Inflammatory macrophage treated with lipopolysaccharide for 1 hour (primary cell): ENCODE measurements at regions not wholly inside any gene's neighbourhood (a gene's known extent, or its start where the extent isn't known, plus 50 kb on each side); places are given as distances from the start of the nearest gene placed in this dataset.
A peak's percentile ranks its signal among the peaks of the same experiment; 100 is the strongest.

Source experiments
- DNase-seq, 2 donors: peaks; one replicate each; pipeline ENCODE4 v3.0.0-alpha.2; 2020 to 2022

DNA sequence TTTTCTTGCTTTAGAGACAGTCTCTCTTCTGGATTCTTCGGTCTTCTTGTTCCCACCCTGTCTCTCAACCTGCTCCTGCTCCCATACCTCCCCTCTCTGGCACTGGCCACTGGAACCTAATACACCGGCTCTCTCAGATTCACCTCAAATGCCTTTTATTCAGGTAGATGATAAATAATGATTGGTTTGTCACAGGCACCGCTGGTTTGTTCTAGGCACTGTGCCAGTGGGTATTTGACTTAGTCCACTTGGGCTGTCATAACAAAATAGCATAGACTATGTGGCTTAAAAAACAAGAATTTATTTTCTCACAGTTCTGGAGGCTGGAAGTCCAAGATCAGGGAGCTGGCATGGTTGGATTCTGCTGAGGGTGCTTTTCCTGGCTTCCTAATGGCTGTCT lies 278.2 kb upstream of the STT3B start:
- no peak for DNase-seq

DNA sequence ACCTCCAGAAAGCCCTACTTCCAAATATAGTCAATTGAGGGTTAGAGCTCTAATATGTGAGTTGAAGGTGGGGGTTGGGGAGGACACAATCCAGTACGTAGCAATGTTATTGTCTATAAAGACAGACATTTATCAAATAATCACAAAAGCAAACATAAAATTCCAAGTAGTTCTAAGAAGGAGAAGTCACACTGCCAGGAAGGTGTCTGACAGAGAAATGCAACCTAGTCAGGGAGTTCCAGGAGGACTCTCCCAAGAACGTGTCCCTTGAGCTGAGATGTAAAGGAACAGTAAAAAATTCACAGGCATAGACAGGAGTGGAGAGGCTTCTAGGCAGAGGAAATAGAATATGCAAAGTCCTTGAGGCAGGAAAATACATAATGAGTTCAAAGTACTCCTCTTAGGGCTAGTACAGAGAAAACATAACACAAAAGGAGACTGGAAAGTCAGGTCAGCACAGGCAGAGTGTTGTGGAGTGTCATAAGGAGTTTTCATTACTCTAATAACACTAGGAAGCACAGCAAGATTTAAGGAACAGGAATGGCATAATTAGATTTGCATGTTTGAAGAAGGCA lies 277.6 kb upstream of the STT3B start:
- no peak for DNase-seq

DNA sequence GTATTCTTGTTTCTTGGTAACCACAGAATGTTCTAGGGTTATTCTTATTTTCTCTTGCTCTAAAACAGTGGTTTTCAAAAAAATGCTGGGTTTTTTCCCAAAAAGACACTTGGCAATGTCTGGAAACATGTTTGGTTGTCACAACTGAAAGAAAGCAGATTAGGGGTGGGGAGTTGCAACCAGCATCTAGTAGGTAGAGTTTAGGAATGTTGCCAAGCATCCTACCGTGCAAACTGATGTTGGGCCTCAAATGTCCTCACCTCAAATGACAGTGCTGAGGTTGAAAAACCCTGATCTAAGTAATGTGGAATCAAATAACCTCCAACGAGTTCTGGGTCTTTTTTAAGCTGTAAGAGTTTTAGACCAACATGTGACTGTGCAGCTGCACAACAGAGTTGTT lies 270.5 kb upstream of the STT3B start:
- DNase-seq = no peak

DNA sequence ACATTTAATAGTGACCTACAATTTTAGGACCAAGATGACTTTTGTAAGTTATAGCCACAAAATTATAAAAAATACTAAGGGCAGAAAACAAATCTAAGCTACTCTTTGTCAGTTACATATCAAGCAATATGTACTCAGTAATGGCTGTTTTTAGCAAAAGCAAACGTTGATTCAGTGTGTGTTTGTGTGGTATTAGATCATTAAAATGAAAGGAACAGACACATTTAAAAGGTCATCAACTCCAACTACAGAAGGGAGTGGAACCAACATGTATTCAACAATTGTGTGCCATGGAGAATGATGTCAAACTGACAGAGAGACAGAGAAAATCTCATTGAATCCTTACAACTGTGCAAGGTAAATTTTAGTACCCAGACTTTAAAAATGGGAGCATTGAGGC lies 268.8 kb upstream of the STT3B start:
- no peak for DNase-seq

DNA sequence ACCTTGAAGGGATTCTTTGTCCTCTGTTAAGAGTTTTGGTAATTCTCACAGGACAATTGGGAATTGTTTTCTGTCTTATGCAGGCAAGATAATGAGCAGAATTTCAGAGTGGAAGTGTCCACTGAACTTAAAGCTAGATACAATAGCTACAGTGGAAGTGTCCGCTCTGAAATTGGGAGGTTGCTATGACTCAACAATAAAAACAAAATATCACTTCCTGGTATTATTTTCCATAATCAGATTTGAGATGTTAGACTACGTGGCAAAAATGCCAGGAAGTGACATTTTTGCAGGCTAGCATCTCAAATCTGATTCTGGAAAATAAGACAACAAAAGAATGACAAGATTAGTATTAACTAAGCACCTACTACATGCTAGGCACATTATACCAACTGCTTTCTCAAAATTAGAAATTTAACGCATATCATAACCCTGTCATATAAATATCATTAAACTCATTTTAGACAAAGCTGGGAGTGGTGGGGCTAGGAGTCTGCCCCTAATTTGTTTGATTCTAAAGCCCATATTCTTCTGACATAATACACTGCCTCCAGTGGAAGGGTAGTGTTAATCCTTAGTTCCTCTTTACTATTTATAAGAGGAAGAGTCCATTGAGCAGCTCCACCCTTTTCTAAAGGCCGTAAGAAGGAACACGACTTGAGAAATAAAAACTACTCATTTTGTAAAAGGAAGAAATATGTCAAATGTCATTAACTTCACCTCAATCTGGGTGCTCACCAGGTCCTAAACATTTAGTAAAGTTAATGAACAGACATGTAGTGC lies 266.9 kb upstream of the STT3B start:
- peak; percentile 69 to 71 for DNase-seq

DNA sequence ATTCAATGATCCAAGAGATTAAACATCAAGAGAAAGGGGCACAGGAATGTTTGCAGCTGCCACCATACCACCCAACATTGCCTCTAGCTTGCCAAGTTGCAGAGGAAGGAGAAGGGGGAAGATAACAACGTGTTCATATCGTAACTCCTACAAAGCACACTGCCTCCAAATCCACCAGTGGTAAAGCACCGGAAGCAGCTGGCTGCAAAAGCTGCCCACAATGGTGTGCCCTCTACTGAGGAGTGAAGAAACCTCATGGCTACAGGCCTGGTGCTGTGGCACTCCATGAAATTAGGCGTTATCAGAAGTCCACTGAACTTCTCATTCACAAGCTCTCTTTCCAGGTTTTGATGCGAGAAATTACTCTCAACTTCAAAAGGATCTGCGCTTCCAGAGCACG lies 263.9 kb upstream of the STT3B start:
- no peak for DNase-seq

DNA sequence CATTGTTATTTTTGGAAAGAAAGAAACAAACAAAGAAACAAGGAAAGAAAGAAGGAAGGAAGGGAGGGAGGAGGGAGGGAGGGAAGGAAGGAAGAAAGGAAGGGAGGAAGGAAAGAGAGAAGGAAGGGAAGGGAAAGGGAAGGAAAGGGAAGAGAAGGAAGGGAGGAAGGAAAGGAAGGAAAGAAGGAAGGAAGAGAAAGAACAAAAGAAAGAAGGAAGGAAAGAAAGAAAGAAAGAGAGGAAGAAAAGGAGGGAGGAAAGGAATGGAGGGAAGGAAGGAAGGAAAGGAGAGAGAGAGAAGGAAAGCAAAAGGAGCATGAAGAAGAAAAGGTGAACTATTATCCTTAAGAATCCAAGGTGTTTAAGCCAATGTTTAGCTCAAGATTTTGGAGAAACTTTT lies 262.7 kb upstream of the STT3B start:
- DNase-seq = no peak

DNA sequence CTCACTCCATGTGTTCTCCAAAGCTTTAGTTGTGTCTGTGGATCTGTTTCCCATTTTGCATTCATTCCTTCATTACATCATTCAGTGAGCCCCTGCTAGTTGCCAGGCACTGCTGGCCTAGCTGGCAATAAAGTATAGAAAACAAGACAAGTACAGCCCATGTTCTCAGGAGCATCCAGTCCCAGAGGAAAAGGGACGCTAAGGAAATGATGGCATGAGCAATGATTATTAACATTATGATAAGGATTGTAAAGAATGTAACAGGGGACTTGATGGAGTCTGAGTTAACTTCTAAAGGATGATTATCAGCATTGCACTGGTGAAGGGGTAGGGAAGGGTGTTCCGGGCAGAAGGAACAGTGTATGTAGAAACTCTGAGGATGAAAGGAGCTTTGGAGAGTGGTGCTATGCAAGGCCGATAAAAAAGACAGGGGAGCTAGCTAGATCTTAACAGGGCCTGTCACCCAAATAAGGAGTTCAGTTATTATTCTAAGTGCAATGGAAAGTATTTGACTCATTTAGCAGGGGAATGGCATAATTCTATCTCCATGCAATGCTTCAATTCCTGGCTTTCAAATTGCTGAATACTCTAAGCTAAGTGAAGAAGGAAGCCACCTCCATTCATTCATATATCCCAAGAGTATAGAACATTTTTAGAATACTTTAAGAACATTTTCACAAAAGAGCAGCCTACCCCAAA lies 258.2 kb upstream of the STT3B start:
- no peak for DNase-seq

DNA sequence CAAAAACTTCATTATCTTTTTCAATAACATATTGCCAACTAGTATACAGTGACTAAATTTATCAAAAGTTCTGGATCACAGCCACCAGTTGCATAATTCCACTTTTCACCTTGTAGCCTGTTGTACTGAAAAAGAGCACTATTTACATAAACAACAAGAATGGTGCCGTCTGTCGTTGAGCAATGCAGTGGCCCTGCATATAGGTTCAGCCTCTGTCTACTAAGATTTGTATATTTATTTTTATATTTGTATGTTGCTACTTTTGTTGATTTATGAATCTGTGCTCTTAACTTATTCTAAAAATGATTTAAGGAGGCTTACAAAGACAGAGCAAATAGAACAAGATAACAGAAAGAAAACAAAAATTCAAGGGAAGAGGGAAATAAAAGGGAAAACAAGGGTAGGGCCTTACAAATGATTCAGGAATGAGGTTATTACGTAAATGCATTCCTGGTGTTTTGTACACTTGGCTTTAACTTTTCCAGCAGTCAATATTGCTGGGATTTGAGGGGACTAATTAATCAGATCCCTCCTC lies 257.6 kb upstream of the STT3B start:
- DNase-seq = no peak

DNA sequence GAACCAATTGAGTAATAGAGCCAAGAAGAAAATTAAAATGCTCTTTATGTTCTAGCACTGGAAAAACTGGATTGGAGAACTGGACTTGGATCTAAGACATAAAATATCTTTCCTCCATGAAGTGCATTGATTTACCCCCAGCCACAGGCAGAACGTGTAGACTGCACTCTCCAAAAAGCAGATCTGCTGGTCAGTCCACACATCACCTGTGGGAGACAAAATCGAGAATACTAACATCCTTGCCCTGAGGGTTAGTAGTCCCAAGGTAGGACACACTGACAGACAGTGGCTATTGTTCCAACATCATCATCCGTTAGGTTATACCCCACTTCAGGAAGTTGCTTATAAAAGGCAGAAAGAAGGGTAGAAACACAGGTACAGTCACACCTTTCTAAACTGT lies 257.1 kb upstream of the STT3B start:
- DNase-seq = no peak

DNA sequence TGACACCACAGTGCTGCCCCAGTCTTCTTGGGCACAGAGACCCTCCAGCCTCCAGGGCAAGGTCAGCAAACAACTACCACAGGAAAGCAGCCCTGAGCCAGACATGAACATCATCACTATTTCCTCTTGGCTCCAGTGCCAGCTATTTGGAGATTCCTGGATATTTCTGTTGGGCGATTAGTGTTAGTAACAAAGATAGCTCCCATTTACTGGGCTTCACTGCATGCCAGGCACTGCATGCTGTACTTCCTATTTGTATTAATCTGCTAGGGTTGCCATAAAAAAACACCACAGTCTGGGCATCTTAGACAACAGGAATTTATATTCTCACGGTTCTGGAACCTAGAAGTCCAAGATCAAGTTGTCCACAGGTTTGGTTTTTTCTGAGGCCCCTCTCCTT lies 255.1 kb upstream of the STT3B start:
- DNase-seq = no peak

DNA sequence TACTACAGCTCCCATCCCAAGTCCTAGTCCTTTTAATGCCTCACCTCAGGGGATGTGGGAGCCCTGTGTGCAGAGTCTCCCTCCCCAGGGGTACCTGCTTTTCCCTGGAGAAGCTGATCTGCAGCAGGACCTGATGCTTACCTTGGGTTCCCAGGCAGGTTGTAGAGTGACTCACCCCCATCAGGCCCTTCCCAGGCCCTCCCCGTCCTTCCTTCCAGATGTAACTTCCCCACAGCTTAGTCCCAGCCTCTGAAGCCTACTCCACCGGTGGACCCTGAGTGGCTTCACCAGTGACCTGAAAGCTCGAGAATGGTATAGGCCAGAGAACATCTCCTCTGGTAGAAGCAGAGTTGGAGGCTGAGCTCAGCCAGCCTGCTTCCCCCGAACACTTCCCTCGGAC lies 254.2 kb upstream of the STT3B start:
- DNase-seq = no peak

DNA sequence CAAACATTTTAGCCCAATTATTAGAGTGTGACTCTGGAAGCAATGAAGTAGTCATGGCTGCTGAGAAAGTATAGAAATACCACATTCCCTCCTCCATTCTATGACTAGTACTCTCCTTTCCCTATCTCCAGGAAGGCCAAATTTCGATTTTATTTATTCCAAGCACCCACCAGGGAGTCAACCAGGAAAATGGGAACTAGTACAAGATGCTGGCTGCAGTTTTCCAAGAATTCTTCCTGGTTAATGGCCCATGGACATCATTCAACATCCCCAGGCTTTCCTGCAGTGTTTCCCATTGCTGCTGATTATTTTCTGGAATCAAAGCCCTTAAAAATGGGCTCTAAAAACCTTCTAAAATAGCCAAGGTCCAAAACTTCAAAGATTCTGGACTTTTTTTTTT lies 247.9 kb upstream of the STT3B start:
- DNase-seq = no peak

DNA sequence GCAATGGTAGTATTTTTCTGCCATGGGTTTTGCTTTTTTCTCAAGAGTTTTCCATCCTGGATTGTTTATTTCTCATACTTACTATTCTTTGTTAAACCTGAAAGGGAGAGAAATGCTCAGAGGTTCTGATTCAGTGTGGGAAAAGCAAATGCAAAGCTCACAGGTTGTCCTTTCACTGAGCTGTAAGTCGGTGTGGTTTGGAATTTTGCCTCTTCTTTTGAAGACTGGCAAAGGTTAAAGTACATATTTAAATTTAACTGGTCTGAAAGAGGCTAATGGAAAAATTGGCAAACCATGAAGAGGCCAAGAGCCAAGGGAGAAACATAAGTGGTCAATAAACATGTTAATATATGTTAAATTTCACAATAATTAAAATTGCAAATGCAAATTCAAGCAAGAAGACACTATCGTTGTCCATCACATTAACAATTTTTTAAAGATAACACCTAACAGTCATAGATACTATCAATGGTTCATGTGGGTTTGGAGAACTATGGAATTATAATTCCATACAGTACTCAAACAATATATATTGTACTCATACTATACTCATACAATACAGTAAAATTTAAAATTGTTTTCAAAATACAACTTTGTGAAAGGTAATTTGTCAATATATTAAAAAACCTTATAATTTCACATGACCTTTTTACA lies 246.8 kb upstream of the STT3B start:
- no peak for DNase-seq

DNA sequence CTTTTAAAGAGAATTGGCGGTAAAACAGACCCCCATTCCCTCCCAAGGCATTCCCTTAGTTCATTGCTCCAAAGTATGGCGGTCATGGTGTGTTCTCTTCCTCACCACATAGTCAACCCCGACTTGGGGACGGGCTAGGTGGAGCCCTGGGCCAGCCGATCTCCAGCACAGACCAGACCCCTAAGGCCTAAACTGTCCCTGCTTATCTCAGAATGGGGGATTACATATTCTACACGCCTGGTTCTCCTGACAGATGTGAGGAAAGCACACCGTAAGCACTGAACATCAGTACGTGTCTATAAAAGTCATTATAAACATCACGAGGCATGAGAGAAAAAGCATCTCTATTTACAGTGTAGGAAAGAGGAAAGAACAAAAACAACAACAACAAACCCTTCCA lies 244.5 kb upstream of the STT3B start:
- no peak for DNase-seq

DNA sequence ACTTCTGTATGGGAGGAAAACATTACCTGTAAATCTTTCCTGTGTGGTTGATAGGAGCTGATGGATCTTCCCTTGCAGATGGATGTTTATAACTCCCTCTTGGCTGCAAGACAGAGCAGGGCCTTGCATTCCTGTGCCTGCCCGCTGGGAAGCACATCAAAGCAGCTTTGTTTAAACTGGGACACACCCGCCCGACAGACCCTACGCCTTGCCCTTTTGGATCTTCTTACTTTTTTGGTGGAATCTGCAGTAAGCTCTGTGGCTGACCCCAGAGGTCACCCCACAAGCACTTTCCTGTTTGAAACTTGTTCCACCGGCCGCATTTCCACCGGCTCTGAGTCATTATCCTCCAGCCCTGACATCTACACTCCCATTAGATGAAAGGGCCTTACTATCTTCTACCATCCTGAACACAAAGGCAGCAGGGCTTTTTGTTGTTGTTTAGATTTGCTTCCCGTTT lies 244.1 kb upstream of the STT3B start:
- DNase-seq = no peak

DNA sequence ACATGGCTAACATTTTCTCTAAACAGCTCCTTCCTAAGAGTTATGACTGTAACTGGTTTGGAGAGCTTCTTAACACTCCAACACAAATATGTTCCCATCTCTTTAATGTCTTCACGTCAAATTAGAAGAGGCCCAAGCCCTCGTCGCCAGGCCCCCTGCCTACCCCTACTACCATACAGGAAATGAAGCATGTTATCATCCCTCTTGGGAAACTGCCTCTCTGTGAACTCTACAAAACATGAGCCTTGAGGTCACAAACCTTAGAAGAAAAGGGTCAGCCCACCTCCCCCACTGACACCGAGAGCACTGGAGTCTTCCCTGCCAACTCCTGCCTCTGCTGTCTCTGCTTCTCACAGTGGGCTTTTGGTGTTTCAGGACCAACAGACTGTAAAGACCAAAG lies 243.1 kb upstream of the STT3B start:
- DNase-seq = no peak

DNA sequence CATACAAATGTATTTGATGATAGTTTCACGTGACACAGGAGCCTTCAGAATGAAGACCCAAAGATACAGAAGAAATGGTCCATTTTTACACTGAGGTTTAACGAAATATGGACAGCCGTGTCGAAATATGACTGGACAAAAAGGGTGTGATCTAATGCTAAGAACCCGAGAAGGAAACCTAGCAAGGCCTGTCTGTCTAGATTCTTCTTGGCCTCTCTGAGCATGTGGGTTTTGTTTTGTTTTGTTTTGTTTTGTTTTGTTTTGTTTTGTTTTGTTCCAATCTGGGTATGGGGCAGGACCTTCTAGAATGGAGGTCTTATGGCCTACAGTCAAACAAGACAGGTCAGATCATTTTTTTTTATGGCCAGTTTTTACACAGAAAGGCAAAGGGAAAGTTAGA lies 242.7 kb upstream of the STT3B start:
- DNase-seq = no peak

DNA sequence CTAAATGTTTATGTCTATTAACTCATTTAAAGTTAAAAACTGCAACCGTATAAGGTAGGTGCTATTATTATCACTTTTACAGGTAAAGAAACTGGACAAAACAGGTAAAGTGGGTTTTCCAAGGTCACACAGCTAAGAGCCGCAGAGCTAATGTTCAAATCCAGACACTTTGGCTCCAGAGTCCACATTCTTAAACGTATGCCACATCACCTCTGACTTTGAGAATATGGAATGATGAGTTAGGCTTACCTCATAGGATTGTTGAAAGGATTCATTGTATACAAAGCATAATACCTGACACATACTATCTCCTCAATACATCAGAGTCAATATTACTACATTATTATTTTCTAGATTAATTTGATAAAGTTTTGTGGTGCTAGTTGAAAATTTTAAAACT lies 240.9 kb upstream of the STT3B start:
- DNase-seq = no peak

DNA sequence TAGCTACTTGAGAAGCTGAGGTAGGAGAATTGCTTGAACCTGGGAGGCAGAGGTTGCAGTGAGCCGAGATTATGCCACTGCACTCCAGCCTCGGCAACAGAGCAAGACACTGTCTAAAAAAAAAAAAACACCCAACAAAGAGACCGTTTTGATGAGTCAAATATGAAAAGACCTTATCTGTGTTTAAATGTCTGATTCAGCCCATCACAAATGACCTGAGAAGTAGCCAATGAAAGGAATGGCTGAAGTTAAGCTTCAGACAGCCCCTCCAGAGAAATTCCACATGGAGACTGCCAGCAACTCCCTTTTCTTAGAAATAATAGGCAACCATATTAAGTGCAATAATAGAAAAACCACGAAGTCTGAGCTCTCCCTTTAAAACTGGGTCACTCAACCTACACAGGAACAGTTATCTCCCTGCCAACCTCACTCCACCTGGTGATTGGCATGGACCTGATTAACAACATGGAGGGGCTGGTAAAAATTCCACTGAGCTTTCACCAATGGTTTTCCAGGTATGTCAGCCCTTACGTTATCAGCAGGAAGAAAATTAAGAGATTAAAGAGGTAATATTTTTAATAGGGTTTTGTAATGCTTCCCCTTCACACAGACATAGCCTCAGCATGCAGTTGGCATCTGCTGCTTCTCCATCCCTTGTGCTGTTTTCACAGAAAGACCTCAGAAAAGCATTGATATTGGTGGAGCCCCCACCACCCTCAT lies 238.1 kb upstream of the STT3B start:
- no peak for DNase-seq

DNA sequence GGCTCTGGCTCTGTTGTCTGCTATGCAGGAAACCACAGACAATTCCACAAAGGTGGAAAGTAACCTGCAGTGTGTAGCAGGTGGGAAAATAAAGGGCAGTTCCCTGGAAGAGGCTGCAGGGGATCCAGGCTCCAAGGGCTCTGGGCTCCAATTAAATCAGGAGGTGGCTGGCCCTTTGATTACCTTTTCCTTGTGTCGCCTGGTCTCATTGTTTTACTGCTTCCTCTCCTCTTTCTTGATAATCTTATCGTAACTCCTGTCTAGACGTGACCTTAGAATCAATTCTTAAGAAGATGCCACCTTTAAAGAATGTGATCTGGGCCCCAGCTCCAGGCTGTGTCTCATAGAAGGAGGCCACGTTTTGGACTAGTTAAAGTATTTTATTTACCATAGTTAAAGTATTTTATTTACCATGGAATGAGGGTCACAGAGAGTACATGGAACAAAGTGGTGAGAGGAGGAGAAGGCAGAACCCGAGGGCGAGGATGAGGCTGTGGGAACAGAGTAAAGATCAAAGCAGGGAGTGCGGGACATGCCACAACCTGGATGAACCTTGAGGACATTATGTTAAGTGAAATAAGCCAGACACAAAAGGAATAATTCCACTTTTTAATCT lies 237.5 kb upstream of the STT3B start:
- DNase-seq = no peak

DNA sequence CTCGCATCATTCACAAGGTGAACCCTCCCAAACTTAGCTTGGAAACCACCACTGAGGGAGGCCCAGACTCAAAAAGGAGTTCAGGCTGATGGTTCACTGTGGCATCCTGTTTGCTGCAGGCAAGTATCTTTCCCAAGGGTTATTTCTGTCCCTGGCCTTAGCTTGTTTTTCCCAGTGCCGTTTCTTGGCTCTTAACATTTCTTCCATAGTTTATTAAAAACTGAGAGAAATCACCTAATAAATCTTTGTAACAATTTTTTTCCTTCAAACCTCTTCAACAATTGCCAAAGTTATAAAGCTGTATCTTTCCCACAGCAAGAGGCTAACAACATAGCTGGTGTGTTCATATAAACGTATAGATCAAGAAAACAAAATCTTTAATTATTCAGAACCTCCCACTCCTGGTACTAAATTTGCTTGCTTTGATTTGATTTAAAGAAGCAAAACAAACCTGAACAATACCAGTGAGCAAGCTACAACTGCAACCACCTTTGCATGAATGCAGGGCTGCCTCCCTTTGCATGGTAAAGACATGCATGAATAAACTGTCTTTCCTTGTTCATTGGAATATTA lies 234.9 kb upstream of the STT3B start:
- no peak for DNase-seq
